GM21737 (cell line): ENCODE measurements at regions not wholly inside any gene's neighbourhood (a gene's known extent, or its start where the extent isn't known, plus 50 kb on each side); places are given as distances from the start of the nearest gene placed in this dataset.

Experiments
- ATAC-seq: cut with Tn5 transposase; IDR thresholded peaks from one replicate; pipeline ENCODE4 v1.9.1; 2021; ENCODE audit warnings: mild to moderate bottlenecking, moderate library complexity; ENCODE audit not compliant: unreplicated experiment

DNA sequence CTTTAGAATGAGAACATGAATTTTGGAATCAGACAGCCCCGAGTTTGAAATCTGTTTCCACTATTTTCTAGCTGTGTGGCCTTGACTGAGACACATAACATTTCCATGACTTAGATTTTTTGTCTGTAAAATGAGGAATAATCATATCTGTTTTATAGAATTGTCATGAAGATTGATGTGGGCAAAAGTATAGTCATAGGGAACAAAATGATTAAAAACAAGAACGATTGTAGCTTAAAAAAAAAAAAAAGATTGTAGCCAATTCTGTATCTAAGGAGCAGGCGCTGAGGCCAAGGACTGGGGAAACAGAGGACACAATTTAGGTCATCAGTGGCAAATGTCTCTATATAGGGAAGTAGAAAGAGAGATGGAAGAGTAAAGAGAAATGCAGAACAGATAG, 201.6 kb upstream of the C1QTNF7 start:
- no peak for ATAC-seq

DNA sequence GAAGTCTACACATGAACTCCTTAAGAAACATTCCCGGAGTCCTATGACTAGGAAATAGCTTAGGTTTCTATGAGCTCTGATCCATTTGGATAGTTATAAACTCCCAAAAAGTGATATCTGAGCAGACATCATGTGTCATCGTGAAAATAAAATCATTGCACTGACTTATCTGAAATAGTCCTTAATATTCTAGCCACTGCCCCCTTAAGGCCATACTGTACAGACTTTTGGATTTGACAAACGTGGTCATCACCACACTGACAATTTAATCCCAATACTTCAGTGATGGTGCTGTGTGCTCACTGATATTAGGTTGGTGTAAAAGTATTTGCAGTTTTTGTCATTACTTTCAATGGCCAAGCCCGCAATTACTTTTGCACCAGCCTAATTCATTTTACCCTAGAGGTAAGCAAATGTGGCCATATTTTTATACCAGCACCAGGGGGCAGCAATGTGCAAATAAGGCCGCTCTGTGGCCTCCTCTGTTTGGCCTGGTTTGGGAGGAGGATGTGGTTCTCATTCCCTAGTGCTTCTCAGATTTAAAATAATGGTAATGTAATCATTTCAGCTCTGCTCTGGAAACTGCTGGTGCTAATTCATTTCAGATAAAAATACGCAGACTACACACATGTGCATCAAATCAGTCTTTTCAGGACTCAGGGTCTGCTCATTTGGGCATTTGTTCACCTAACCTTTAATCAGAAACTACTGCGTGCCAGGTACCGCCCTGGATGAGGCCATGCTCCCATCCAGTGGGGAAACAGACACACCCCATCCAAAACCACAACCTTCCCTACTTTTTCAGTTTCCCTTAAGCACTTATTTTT, 196.4 kb upstream of the C1QTNF7 start:
- ATAC-seq = peak; percentile 74

DNA sequence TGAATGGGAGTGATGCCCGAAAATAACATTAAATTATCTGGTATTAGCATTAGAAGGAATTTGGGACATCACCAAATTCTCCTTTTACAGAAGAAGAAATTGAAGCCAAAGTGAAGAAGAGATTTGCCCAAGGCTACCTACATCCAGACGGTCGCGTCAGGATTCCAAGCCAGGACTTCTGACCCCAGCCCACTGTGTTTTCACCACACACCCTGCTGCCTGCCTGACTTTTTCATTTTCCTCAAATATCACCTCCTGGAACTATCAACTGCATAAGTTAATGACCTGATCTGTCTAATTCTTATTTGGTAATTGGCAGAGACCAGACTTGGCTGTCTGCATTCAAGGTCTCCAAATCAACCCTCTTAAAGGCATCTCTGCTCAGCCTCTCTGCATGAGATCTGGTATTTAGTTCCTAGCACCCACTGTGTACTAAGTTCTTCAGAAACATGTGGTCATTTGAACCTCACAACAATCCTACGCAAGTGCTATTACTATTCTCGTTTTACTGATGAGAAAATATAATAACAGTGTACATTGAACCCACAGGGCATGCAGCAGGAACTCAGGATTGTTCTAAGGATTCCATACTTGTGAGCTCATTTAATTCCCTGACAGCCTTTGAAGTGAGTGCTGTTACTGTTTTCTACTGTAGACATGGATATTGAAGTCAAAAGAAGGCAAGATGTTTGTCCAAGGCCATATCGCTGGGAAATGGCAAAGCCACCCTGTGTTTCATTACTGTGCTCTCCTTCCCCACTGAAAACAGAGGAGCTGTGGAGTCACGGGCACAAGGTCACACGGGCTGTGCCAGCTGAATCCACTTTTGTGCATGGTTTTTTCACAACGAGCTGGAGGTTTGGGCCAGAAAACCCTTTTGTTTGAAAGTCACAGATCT, 195.2 kb upstream of the C1QTNF7 start:
- no peak for ATAC-seq

- ATAC-seq = no peak
Measured at GRCh38 chr4:15233264-15233597, 194.6 kb upstream of the C1QTNF7 start.

DNA sequence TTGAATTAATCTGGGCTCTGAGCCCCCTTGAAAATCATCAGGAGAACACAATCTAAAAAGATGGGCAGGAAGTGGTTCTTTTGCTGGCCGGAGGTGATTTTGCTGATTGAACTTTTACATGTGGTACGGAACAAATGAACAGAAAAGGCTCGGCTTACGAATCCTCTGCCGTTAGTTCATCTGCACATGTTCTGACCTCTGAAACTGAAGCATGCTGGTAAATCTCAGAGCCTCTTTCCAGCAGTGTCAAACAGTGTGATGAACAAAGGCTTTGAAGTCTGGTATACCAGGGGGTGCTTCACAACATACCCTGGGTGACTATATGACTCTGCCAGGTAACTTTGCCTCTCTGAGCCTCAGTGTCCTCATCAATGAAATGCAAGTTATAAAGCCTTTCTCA, 194.2 kb upstream of the C1QTNF7 start:
- no peak for ATAC-seq

DNA sequence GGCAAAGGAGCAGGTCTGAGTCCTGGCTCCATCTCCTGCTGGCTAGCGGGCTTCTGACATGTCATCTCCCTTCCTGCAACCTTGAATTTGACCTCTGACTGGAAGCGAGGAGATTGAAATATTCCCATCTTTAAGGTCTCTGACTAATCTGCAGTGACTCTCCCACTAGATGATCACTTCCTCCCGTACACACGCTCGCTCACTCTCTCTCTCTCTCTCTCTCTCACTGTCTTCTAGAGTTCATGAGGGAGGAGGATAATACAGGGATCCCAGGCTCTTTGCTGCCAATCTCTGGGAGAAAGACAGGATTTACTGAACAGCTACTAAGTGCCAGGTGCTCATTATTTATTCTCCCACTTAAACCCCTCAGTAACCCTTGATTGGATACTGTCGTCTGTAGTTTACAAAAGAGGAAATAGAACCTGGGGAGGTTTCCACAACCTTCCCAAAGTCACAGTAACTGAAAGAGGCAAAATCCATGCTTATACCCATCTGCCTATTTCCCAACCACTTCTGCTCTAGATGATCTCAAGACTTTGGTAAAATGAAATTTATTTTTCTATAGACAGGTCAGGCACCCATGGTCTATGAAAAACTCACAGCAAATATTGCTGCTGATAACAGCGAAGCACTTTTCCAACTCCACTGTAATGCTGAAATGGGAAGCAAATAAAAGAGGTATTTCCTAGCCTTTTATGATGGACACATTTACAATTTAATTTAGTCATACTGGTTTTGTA, 193.5 kb upstream of the C1QTNF7 start:
- ATAC-seq = no peak

DNA sequence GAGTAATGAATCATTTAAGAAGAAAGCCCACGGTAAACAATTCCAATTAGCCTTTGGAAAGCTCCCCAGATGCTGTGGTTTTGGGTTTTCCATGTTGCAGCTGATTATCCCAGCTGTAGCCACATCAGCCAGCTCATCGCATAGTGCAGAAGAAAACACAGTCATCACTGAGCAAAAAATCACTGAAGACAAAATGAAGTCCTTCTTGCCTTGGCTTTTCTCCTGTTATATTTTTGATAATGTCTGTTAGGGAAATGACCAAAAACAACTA, 193.0 kb upstream of the C1QTNF7 start:
- no peak for ATAC-seq

- no peak for ATAC-seq
Measured at GRCh38 chr4:15235135-15235534, 192.7 kb upstream of the C1QTNF7 start.

DNA sequence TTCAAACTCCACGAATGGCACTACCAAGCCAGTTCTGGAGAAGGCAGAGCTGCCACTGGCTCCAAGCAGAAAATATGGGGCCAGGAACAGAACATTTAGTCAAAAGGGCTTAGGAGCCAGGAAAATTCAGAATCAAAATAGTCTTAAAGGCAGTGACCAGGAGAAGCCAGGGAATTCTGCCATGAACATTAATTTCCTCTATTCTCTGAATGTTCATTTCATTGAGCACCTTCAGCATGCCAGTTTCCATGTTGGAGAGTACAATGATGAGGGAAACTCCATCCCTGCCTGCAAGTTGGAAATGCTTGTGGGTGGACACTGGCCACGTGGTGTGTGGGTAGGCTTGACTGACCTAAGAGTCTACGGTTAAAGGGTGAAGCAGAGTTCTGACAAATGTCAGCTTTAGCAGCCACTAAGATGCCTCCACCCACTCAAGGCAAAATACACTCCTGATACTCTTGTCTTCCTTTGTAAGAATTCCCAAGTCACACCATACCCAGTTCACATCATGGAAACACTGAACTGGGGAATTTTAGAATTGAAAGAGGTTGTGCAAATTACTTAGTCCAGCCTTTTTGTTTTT, 190.1 kb upstream of the C1QTNF7 start:
- ATAC-seq = no peak

GRCh38 chr4:15238720-15239119, 189.1 kb upstream of the C1QTNF7 start:
- ATAC-seq = peak; percentile 65

DNA sequence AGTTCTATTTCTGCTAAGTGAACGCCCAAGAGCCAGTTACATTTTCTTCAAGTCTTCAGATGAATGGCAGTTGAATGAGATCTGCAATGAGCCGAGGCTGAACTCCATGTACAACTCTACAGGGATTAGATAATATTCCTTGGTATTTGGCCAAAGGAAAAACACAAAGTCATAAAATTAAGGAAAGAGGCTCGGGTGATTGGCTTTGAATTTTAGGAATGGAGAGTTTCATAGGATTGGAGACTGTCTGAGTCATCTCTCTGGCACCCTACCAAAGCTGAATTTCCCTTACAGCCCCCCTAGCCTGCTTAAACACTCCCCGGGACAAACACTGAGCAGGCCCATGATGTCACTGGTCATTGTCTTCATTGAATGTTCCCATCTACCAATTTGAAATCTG, 188.0 kb upstream of the C1QTNF7 start:
- no peak for ATAC-seq

- no peak for ATAC-seq
Measured at GRCh38 chr4:15240764-15241163, 187.1 kb upstream of the C1QTNF7 start.

GRCh38 chr4:15242021-15242420, 185.8 kb upstream of the C1QTNF7 start:
- ATAC-seq = no peak

DNA sequence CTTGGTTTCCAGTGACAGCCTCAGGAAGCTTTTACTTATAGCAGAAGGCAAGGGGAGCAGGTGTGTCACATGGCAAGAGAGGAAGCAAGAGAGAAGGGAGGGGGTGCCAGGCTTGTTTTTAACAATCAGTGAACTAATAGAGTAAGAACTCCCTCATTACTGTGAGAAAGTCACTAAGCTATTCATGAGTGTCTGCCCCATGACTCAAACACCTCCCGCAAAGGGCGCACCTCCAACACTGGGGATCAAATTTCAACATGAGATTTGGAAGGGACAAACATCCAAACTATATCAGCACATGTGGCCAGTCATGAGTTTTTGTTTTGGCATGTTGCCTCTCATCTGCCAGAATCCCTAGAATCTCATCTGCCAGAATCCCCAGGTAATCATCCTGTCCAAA, 183.5 kb upstream of the C1QTNF7 start:
- ATAC-seq = no peak

- no peak for ATAC-seq
Measured at GRCh38 chr4:15245006-15245530, 182.8 kb upstream of the C1QTNF7 start.

- no peak for ATAC-seq
Measured at GRCh38 chr4:15250021-15250441, 177.8 kb upstream of the C1QTNF7 start.

DNA sequence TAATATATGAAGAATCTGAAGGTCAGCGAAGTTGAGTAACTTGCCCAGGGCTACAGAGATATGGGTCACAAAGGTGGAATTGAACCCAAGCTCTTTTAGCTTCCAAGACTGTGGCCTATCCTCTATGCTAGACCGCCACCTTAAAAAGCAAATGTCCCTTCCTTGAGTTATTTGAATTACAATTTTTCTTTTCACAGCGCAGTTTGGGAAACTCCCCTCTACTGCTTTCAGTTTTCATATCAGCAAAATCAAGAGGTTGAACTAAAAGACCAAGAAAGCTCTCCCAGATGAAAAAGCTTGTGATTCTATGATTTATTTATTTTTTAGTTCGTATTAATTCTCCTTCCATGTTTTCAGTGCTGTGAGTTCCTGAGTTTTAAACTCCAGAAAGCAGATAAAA, 174.5 kb upstream of the C1QTNF7 start:
- ATAC-seq = peak; percentile 86

DNA sequence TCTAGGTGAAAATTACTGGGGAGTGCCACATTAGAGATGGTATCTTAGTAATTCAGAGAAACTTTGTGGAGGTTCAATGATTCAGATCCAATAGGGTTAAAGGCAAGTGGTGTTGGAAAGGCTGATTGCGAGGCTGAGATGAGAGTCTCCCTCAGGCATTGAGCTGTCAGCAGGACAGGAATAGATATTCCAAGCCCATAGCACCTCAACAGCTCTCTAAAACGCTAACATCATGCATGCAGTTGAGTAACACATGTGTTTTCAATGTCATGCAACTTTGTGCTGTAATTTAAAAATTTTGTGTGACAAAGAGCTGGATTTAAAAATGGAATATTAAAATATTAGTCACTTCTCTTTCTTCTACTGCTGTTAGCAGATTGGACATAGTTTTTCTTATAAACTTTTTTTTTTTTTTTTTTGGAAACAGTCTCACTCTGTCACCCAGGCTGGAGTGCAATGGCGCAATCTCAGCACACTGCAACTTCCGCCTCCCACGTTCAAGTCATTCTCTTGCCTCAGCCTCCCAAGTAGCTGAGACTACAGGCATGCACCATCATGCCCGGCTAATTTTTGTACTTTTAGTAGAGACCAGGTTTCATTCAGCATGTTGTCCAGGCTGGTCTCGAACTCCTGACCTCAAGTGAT, 173.5 kb upstream of the C1QTNF7 start:
- no peak for ATAC-seq

DNA sequence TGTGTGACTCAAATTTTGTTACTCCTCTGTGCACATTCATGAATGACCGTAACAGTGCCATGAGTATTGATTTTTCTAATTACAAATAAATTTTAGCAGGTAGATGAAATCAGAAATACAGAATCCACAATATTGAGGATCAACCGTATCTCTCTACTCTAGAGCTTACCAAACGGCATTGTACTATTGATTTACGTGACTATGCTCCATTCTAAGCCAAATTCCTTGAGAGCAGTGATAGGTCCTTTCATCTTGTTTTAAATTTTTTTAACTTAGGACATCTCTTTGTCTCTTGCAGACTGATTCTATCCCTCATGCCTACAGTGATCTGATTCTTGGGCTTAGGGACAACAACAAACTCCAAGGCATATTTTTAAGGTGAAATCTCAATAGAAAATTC, 172.3 kb upstream of the C1QTNF7 start:
- ATAC-seq = no peak

- no peak for ATAC-seq
Measured at GRCh38 chr4:15260758-15261157, 167.1 kb upstream of the C1QTNF7 start.

DNA sequence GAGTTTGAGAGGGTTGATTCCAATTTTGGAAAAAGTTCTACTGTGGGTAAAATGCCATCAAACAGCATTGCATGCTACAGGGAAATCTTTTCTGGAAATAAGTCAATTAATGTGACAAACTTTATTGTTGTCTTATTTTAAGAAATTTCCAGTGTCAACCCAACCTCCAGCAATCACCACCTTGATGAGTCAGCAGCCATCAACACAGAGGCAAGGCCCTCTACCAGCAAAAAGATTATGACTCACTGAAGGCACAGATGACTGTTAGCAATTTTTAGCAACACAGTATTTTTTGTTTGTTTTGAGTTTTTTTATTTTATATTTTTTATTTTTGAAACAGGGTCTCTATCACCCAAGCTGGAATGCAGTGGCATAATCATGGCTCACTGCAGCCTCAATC, 165.4 kb upstream of the C1QTNF7 start:
- no peak for ATAC-seq
